ENCODE measurements at regions not wholly inside any gene's neighbourhood (a gene's known extent, or its start where the extent isn't known, plus 50 kb on each side); places are given as distances from the start of the nearest gene placed in this dataset.
A peak's percentile ranks its signal among the peaks of the same experiment; 100 is the strongest.

GRCh38 chr9:110068212-110068611 lies 139.7 kb downstream of the C9orf152 start:
- Histone ChIP-seq H3K36me3 (ENCODE audit: insufficient read depth, low read length) (peaks cover 22% of the 10 kb centered on the region), H3K4me2 (ENCODE audit: insufficient read depth, low read length) (peak overlapping the region; percentile 19), H3K4me1 (ENCODE audit: insufficient read depth, low read length) (peaks cover 67% of the 10 kb centered on the region), H3K4me3 (ENCODE audit: insufficient read depth, low read length) (no peak overlapping the region), H3K27ac (ENCODE audit: low read depth, low read length) (peak overlapping the region; percentile 60), H4K20me1 (ENCODE audit: insufficient read depth, low read length) (peaks cover 44% of the 10 kb centered on the region), H3K79me2 (ENCODE audit: insufficient read depth, low read length) (peaks cover 96% of the 10 kb centered on the region), H2AFZ (ENCODE audit: low read length) (no peak overlapping the region), H3K27me3 (ENCODE audit: insufficient read depth, low read length) (no peaks in the 10 kb centered on the region), H3K9me3 (ENCODE audit: low read depth, low read length) (no peaks in the 10 kb centered on the region)
- DNase-seq (ENCODE audit: insufficient read length, low spot score, missing footprints): no peak
- peak; percentile 7 for TF ChIP-seq CTCF (IDR thresholded peaks at IDR 0.05; ENCODE audit: extremely low read depth, low read depth, low read length)

- H3K79me2 ChIP-seq (ENCODE audit: insufficient read depth, low read length): peaks cover 96% of the 10 kb centered on the region
- DNase-seq (ENCODE audit: insufficient read length, low spot score, missing footprints): peak; percentile 58
- peak overlapping the region; percentile 34 for H3K4me3 ChIP-seq (ENCODE audit: insufficient read depth, low read length)
- peak overlapping the region; percentile 94 for H3K27ac ChIP-seq (ENCODE audit: low read depth, low read length)
- peaks cover 68% of the 10 kb centered on the region for H3K4me1 ChIP-seq (ENCODE audit: insufficient read depth, low read length)
- H3K9me3 ChIP-seq (ENCODE audit: low read depth, low read length): no peaks in the 10 kb centered on the region
- H3K4me2 ChIP-seq (ENCODE audit: insufficient read depth, low read length): peak overlapping the region; percentile 73
- no peak overlapping the region for H2AFZ ChIP-seq (ENCODE audit: low read length)
- no peaks in the 10 kb centered on the region for H3K27me3 ChIP-seq (ENCODE audit: insufficient read depth, low read length)
- no peak for TF ChIP-seq CTCF (IDR thresholded peaks at IDR 0.05; ENCODE audit: extremely low read depth, low read depth, low read length)
- peaks cover 14% of the 10 kb centered on the region for H3K36me3 ChIP-seq (ENCODE audit: insufficient read depth, low read length)
- H4K20me1 ChIP-seq (ENCODE audit: insufficient read depth, low read length): peaks cover 48% of the 10 kb centered on the region
These were observed 138.4 kb downstream of the C9orf152 start for GRCh38 chr9:110069326-110070248.

- peak overlapping the region; percentile 94 for H3K27ac ChIP-seq (ENCODE audit: low read depth, low read length)
- no peak overlapping the region for H3K4me2 ChIP-seq (ENCODE audit: insufficient read depth, low read length)
- H3K4me1 ChIP-seq (ENCODE audit: insufficient read depth, low read length): peaks cover 55% of the 10 kb centered on the region
- no peak overlapping the region for H3K4me3 ChIP-seq (ENCODE audit: insufficient read depth, low read length)
- H2AFZ ChIP-seq (ENCODE audit: low read length): no peak overlapping the region
- peaks cover 94% of the 10 kb centered on the region for H3K79me2 ChIP-seq (ENCODE audit: insufficient read depth, low read length)
- H3K36me3 ChIP-seq (ENCODE audit: insufficient read depth, low read length): peaks cover 12% of the 10 kb centered on the region
- no peak for DNase-seq (ENCODE audit: insufficient read length, low spot score, missing footprints)
- no peaks in the 10 kb centered on the region for H3K9me3 ChIP-seq (ENCODE audit: low read depth, low read length)
- peaks cover 40% of the 10 kb centered on the region for H4K20me1 ChIP-seq (ENCODE audit: insufficient read depth, low read length)
- no peaks in the 10 kb centered on the region for H3K27me3 ChIP-seq (ENCODE audit: insufficient read depth, low read length)
- no peak for TF ChIP-seq CTCF (IDR thresholded peaks at IDR 0.05; ENCODE audit: extremely low read depth, low read depth, low read length)
These were observed 135.2 kb downstream of the C9orf152 start for GRCh38 chr9:110072597-110073355.
